Right renal pelvis (tissue), 4 donors: ENCODE measurements at regions not wholly inside any gene's neighbourhood (a gene's known extent, or its start where the extent isn't known, plus 50 kb on each side); places are given as distances from the start of the nearest gene placed in this dataset.

Experiments used
- DNase-seq, 4 donors: peaks; one replicate each; pipeline ENCODE4 v3.0.0-alpha.2; 2013; ENCODE audit warnings: low read depth in 4 of 4, low spot score in 3 of 4, missing footprints in 1 of 4

GRCh38 chr15:39096608-39097205 lies 484.2 kb upstream of the THBS1 start:
- no peak for DNase-seq

GRCh38 chr15:39099524-39099923 lies 481.4 kb upstream of the THBS1 start:
- no peak for DNase-seq

GRCh38 chr15:39100106-39100660 lies 480.7 kb upstream of the THBS1 start:
- DNase-seq = no peak

GRCh38 chr15:39102431-39102830 lies 478.4 kb upstream of the THBS1 start:
- DNase-seq = no peak

- DNase-seq = no peak
These were observed 473.9 kb upstream of the THBS1 start for GRCh38 chr15:39106950-39107349.

- DNase-seq = no peak
These were observed 472.9 kb upstream of the THBS1 start for GRCh38 chr15:39108021-39108420.

- DNase-seq = no peak
These were observed 470.5 kb upstream of the THBS1 start for GRCh38 chr15:39110336-39110735.

- no peak for DNase-seq
These were observed 470.1 kb upstream of the THBS1 start for GRCh38 chr15:39110746-39111145.

- no peak for DNase-seq
These were observed 467.1 kb upstream of the THBS1 start for GRCh38 chr15:39113741-39114140.

- no peak for DNase-seq
These were observed 466.0 kb upstream of the THBS1 start for GRCh38 chr15:39114690-39115378.

- DNase-seq = no peak
These were observed 465.4 kb upstream of the THBS1 start for GRCh38 chr15:39115379-39116057.

GRCh38 chr15:39118510-39118909 lies 462.4 kb upstream of the THBS1 start:
- DNase-seq = no peak

- no peak for DNase-seq
These were observed 456.7 kb upstream of the THBS1 start for GRCh38 chr15:39124155-39124552.

GRCh38 chr15:39124553-39125171 lies 456.2 kb upstream of the THBS1 start:
- DNase-seq = no peak

- DNase-seq = no peak
These were observed 455.7 kb upstream of the THBS1 start for GRCh38 chr15:39125226-39125625.

- no peak for DNase-seq
These were observed 455.0 kb upstream of the THBS1 start for GRCh38 chr15:39125904-39126303.

GRCh38 chr15:39127151-39127790 lies 453.6 kb upstream of the THBS1 start:
- no peak for DNase-seq

GRCh38 chr15:39127925-39128617 lies 452.8 kb upstream of the THBS1 start:
- DNase-seq = peak in 1 of 4 donors; percentile 34

GRCh38 chr15:39128746-39129145 lies 452.1 kb upstream of the THBS1 start:
- no peak for DNase-seq
